GM18498 (cell line): ENCODE measurements at regions not wholly inside any gene's neighbourhood (a gene's known extent, or its start where the extent isn't known, plus 50 kb on each side); places are given as distances from the start of the nearest gene placed in this dataset.

Experiments used
- ATAC-seq: cut with Tn5 transposase; IDR thresholded peaks from one replicate; pipeline ENCODE4 v1.9.1; 2021; ENCODE audit warnings: mild to moderate bottlenecking, moderate library complexity; ENCODE audit not compliant: unreplicated experiment

DNA sequence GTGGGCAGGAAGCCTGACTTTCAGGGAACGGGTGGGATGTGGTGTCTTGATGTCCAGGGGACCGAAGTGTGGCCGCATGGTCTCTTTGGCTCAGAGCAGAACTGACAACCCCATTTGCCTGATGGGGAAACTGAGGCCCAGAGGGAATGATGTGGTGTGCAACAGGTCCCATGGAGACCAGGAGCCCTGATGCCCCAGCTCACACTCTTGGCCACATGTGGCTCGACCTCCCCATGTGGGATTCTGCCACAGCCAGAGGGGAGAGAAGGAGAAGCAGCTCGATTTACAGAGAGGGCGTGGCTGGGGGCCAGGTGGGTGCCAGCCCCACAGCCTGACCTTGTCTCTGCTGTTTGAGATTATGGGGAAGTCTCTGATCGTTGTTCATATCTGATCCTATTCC is 128.1 kb downstream of the TEX29 start:
- ATAC-seq: no peak

DNA sequence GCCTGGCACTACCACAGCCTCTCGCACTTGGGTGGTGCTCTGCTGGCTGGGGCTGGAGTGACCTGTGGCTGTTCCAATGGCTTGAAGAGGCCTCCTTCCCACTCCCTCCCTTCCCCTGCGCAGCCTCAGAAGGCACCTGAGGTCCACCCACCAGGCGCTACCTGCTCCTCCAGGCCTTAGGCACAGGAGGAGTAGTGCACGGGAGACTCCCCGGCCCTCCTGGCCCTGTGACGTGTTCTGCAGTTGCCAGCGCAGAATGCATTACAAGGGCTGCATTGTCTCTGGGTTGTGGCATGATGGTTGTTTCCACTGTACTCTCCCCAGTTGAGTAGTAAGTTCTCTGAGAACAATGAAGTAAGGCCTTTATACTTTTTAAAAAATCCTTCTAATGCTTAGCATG is 128.6 kb downstream of the TEX29 start:
- ATAC-seq: no peak

DNA sequence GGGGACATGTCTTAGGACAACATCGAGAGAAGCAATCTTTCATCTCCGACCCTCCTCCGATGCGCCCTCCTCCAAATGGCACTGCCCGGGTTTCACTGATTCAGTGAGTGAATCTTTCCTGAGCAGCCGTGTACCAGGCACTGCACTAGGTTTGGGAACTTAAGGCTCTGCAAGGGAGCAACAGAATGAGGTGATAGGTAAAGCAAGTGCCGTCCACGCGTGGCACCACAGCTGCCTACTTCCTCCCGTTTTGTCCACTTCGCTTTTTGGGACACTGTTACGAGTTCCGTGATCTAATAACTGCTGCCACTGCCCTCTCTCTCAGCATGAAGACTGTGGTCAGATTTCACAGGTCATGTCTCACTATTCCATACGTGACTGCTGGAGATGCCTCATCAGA is 131.0 kb downstream of the TEX29 start:
- no peak for ATAC-seq

DNA sequence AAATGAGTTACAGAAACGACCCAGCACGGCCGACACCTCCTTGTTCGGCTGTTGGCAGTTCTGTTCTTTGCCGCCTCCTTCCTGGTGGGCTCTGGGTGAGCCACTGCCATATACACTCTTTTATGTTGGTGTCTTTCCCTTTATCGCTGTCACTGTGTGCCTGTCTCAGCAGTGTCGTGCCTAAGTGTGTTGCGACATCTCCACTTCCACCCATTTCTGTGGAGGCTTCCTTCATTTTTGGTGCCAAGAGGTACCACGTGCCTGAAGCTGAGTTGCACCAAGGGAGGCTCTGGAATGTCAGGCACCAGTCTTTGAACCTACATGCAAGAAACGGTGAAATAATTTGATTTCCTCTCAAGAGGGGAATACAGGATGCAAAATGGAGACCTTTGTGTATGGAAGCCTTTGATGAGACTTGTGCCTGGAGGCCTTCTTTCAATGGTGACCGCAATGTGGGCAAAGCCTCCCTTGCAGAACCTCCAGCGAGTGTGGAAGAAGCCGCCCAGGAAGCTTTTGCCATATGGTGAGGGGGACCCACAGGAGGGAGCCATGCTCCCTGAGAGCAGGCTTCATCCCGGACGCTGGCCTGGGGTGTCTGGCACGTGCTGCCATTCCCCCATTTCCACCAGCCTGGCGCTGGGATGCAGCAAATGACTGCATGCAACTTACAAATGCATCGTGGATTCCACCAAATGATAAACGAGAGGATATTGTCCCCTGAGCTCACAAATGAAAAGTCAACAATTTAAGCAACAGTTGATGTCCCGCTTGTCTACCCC is 136.2 kb downstream of the TEX29 start:
- ATAC-seq: no peak

DNA sequence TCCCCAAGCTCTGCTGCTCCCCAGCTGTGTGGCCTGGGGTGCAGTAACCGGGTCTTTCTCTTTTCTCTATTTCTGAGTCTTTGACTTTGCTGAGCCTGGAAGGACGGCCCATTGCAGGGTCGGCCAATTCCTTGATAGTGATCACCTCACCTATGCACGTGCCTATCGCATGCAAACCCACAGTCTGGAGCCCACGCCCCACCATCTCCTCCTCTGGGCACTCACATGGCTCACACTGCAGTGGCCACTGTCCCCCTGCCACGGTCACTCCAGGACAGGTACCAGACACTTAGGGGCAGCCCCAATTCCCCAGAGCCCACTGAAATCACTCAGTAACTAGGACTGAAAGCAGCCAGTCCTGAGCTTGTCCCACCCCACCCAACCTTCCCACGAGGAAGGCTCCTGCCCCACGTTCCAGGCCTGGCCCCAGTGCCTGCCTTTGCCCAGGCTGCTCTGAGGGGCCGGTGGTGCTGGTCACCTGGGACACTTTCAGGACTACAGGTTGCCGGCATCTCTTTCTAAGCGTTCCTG is 137.6 kb downstream of the TEX29 start:
- no peak for ATAC-seq

DNA sequence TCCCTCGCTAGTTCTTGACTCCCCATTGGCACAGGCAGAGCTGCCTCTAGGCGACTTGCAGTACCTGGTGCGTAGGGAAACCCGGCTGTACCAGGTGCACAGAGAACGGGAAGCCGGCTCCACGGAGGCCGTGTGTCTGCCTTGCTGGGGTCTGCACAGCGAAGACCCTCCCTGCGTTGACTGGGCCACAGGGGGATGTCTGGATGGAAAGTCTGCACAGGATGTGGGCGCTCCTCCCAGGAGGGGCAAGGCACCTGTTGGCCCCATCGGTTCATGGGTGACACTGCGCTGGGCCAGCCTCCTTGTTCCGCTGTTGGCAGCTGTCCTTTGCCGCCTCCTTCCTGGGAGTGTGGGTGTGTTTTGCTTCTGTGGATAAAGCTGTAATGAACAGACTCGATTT is 138.3 kb downstream of the TEX29 start:
- ATAC-seq: no peak

DNA sequence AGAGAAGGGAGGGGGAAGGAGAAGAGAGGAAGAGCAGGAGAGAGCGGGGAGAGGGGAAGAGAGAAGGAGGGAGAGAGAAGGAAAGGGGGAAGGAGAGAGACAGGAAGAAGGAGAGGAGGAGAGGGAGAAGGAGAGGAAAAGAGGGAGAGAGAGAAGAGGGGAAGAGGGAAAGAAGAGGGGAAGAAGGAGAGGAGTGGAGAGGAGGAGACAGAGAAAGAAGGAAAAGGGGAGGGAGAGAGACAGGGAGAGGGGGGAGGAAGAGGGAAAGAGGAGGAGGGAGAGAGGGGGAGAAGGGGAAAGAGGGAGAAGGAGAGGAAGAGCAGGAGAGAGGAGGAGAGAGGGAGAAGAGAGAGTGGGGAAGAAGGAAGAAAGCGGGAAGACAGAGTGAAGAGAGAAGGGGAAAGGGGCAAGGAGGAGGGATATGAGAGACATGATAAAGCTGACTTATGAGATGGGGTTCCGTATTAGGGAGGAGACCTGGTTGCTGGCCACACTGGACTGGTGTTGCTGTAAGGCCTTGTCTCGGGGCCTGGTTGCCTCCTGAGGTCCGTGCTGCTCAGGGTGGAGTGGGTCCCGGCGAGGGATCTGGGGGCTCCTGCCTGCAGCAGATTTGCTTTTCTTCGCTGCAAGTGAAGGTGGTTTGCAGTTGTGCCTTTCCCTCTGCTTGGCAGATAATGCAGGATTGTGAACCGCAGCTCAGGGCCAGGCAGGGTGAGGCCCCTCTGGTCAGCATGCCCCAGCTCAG is 139.5 kb downstream of the TEX29 start:
- ATAC-seq: no peak

DNA sequence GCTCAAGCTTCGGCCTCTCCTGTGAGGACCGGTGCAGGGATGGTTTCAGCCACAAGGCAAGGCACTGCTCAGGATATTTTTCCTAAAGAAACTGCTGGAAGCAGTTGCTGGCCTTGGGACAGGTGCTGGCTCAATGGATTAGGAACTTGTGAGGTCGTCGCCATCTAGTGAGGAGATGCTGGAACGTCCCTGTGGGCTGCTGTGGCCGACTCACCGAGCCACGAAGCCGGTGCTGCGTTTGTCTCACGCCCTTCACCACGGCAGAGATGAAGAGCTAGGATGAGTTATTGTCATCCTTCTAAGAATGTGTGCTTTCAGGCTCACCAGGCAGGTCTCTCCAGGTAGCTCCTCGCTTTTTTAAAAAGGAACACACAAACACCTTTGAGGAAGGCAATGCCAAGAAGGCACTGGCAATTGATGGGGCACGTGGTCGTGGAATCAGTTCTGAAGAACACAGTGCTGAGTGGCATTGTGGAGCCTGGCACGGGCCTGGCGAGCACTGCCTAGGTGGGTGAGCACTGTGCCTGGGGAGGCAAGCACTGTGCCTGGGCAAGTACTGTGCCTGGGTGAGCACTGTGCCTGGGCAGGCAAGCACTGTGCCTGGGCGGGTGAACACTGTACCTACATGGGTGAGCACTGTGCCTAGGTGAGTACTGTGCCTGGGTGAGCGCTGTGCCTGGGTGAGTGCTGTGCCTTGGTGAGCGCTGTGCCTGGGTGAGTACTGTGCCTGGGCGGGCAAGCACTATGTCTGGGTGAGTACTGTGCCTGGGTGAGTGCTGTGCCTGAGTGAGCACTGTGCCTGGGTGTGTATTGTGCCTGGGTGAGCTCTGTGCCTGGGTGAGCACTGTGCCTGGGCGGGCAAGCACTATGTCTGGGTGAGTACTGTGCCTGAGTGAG is 140.4 kb downstream of the TEX29 start:
- ATAC-seq: no peak

DNA sequence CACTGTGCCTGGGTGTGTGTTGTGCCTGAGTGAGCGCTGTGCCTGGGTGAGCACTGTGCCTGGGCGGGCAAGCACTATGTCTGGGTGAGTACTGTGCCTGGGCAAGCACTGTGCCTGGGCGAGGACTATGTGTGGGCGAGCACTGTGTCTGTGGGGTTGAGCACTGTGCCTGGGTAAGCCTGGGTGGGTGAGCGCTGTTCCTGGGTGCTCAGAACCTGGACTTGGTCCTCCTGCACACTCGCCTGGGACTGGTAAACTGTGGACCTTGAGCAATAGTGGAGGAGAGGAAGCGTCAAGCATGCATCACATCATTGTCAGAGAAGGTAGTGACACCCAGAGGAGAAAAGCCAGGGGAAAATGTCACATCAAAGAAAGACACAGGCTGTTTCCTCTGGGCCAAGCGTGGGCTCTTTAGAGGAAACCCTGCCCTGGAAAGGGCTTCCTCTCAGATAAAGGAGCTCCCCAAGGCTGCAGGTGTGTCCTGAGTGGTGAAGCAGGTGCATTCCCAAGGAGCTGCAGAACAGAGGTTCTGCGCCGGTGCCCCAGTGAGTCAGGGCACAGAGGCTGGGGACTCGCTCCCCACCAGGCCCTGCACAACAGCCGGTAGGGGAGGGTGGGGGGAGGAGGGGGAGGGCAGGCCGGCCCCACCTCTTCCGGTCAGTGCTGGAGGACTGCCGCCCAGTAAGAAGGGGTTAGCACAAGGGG is 141.2 kb downstream of the TEX29 start:
- ATAC-seq: no peak

DNA sequence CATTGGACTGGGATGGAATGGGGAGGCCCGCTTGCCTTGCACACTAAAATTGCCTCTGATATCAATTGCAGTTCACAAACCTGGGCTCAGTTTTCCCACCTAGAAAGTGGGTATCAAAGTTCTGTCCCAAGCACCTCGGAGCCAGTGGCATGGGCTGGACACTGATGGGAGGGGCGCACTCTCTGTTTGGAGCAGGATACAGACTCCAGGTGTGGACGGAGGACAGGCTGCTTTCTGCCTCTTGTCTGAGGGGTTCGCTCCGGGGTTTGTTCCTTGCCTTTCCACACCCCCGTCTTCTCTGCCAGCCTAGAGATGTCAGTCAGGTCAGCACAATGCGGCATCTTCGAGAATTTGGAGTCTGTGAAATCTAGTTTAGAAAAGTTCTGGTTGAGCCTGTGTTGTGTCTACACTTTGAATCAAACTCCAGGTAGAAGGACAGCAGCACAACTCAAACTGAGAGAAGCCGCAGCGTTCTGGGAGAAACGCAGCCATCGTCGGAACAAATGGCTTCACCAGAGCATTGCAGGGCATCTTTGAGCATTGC is 141.9 kb downstream of the TEX29 start:
- no peak for ATAC-seq

DNA sequence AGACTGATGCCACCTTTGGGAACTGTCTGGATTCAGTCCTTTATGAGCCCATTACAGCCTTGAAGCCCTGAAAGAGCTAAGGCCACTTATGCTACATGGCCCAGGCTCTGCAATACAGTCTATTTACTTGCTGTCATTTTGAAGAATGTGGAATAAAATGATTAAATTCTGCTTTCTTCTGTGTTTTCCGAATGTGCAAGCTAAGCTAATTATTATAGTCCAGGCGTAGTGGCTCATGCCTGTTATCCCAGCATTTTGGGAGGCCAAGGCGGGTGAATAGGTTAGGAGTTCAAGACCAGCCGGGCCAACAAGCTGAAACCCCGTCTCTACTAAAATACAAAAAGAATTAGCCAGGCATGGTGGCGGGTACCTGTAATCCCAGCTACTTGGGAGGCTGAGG is 142.5 kb downstream of the TEX29 start:
- no peak for ATAC-seq

DNA sequence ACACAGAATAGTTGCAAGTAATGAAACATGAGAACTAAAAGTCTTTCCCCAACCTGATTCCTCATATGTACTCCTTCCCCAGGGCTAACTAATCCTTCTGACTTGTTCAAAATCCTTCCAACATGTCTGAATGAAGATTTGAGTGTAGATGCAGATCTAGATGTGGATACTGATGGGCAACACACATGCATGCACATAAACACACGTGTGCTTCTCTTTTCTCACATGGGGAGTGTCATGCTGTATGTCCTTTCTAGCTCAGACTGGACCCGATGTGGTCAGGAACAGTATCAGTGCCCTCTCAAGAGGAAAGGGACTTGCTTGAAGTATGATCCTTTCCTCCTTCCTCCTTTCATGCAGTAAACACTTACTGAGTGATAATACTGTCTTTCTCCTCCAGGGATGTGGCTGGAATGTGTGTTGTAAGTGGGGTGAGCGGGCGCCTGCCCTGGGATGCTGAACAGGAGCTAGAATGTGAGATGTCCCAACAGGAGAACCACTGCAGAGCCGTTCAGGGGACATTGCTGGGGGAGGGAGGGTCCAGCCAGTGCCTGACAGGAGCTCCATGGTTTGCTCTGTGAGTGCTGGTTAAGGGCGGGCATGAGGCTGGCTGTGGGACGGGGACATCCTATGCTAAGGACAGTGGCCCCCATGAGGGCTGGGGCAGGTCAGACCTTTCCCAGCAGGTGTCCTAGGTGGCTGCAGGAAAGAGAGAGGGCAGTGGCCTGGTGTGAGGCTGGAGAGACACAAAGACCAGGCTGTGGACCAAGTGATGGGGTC is 146.9 kb downstream of the TEX29 start:
- ATAC-seq: no peak

DNA sequence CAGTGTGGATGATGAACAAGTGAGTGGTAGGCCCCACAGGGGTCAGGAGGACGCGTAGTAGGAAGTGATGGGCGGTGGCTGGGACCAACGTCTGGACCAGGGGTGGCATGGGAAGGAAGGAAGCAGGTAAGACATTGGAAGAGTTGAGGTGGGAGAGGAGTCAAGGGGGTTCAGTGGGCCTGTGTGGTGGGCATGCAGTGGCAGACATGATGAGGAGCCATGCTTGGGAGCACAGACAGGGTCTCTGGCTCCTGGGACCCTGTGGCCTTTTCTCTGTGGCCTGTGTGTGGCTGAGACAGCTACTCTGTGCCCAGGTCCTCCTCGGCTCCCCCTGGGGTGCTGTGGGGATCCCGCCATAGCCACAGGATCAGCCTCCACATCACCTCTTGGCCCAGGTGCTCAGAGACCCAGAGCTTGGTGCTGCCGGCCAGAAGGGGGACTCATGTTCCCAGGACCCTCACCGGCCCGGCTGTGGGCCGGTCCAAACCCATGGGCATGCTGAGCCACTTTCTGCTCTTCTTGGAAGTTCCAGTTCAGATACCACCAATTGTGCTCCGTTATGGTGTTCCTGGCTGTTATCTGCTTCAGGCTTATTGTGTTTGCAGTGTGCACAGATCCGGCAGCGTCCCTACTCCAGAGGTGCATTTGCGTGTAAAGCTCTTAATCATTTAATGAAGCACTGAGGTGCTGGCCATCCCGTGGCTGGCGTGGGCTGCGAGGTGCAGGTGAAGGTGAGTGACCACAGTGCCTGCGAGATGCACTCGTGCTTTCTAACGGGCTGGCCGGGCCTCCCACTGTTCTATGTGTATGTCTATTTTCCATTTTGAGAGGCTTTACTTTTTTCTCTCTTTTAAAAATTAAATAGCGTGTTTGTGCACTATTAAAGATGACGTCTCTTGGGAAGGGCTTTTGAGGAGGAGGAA is 147.9 kb downstream of the TEX29 start:
- ATAC-seq: no peak

DNA sequence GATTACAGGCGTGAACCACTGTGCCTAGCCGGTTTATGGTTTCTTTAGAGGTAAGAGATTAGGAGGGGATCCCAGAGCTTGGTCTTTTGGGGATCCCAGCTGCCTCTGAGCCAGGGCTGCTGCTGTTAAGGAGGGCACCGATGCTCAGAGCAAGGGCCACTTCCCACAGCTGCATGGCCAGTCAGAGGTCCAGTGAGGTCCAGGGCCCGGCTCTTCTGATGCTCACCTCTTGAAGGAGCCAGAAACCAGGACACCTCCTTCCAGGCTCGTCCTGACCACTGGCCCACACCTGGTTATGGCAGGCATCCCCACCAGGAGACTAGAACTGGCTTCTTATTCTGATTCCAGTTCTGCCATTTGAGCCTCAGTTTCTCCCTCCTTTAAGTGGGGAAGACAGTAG is 149.0 kb downstream of the TEX29 start:
- ATAC-seq: no peak

DNA sequence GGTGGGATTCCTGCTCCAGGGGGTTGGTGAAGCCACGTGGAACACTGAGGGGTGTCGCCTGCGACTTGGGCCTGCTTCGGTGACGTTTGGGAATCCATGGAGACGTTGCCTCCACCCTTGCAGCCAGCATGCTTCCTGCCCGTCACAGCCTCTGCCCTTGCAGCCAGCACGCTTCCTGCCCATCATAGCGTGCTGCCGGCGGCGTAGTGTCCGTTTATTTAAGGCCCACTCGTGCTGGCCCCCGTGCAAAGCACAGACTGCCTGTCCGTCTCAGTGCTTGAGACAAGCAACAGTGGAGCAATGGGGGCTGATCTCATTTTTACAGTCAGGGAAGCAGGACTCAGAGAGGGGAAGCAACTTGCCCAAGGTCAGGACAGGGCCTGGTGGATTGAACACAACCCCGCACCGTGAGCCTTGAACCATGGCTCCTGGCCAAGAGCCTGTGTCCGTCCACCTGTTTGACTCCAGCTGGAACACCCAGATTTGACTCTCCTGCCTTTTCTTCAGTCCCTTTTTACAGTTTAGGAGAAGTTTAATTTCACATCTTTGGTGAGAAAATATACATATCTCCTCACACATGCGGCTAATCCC is 149.6 kb downstream of the TEX29 start:
- ATAC-seq: no peak

DNA sequence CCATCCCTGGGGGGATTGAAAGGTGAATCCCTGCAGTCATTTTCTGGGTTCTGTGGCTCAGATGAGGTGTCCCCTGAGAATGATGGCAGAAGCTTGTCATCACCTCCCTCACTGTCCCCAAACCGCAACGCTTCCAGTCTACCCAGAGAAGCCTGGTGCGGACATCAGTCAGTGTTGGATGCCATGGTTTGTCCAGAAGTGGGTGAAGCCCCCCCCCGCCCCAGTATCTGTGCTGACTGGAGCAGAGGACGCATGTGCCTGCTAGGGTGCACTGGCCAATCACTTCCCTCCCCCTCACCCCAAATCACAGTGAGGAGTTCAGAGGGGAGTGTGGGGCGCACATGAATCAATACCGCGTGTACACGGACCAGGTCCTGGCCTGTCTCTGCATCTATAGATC is 150.5 kb downstream of the TEX29 start:
- no peak for ATAC-seq

DNA sequence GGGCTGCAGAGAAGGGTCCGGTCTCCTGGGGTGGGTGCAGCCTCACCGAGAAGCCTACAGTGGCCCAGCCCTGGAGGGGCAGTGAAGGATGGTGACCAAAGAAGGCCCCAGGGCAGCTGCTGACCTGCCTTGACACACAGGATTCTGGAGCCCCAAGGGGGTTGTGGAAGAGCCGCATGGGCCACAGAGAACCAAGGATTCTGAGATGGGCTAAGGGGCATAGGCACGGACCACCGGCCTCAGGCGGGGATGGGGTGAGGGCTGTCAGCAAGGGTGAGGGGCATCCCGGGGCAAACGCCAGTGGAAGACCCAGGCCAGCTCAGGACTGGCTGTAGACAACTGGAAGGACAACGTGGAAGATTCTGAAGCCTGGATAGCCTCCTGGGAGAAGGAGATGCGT is 151.6 kb downstream of the TEX29 start:
- ATAC-seq: no peak
